Endothelial cell of umbilical vein (primary cell): ENCODE measurements at regions not wholly inside any gene's neighbourhood (a gene's known extent, or its start where the extent isn't known, plus 50 kb on each side); places are given as distances from the start of the nearest gene placed in this dataset.

ENCODE experiments used
- BruUV-seq: library from RNA; stranded (reverse); fragments of 400-500 nt; replicated peaks from 2 replicates; lab custom pipeline; 2021; lab: Mats Ljungman, UMichigan
- CTCF ChIA-PET: fragments of 300-600, 350-600 bp; sonication (Branson Sonifier 250); formaldehyde crosslinking; loops from one replicate; lab custom pipeline; 2021; ENCODE audit warnings: antibody characterized with exemption, inconsistent platforms; lab: Charles Lee
- POLR2A ChIA-PET: fragments of 300-600, 350-600 bp; sonication (Branson Sonifier 250); formaldehyde crosslinking; loops from one replicate; lab custom pipeline; 2021; ENCODE audit warnings: antibody characterized with exemption, inconsistent platforms; lab: Charles Lee
- DNase-seq: peaks from one replicate; pipeline ENCODE4 v3.0.0-alpha.2; 2011; ENCODE audit warnings: low read depth, low spot score
- FAIRE-seq: peaks from 2 replicates; lab custom pipeline; 2011; peaks lifted over from hg19 to GRCh38; lab: Jason Lieb, UNC
- H2AFZ ChIP-seq: 2 replicates; pipeline ENCODE4 v1.6.0; 2012; ENCODE audit warnings: low read depth, low read length, control low read depth, inconsistent platforms
- H3K27ac ChIP-seq: 2 replicates; pipeline ENCODE4 v1.5.1; 2011; ENCODE audit warnings: low read depth, mild to moderate bottlenecking, control low read depth, low read length, moderate library complexity; ENCODE audit not compliant: insufficient read depth
- H3K27me3 ChIP-seq, 2 experiments: 2 replicates each; pipeline versions ENCODE4 v1.6.0 to v1.6.1; 2011; ENCODE audit warnings: low read length in 2 of 2, mixed read lengths in 1 of 2; ENCODE audit not compliant: control insufficient read depth in 2 of 2, insufficient read depth in 2 of 2
- H3K36me3 ChIP-seq, 2 experiments: 2 replicates in 1 of 2; 3 replicates in 1 of 2; pipeline ENCODE4 v1.5.1; 2011; ENCODE audit warnings: low read length in 2 of 2, mild to moderate bottlenecking in 1 of 2, moderate library complexity in 1 of 2; ENCODE audit not compliant: control insufficient read depth in 2 of 2, insufficient read depth in 2 of 2; ENCODE audit errors: extremely low read depth in 1 of 2
- H3K4me1 ChIP-seq: 3 replicates; pipeline ENCODE4 v1.5.1; 2011; ENCODE audit warnings: mild to moderate bottlenecking, low read length; ENCODE audit not compliant: control insufficient read depth, insufficient read depth; ENCODE audit errors: extremely low read depth
- H3K4me2 ChIP-seq: 2 replicates; pipeline ENCODE4 v1.6.1; 2011; ENCODE audit warnings: low read length, control low read depth, mixed read lengths; ENCODE audit not compliant: insufficient read depth
- H3K4me3 ChIP-seq, 3 experiments: fragments of 200-600 bp in 1 of 3; sonication (generic), shearing (Covaris generic) in 1 of 3; replicated peaks in 1 of 3; 2 replicates each; pipeline ENCODE4 v1.5.1; 2011 to 2016; ENCODE audit warnings: control low read depth in 3 of 3, low read length in 3 of 3, mild to moderate bottlenecking in 2 of 3, inconsistent platforms in 1 of 3, low read depth in 1 of 3, moderate library complexity in 1 of 3; ENCODE audit not compliant: insufficient read depth in 1 of 3
- H3K79me2 ChIP-seq: 2 replicates; pipeline ENCODE4 v1.6.0; 2012; ENCODE audit warnings: low read length, inconsistent platforms; ENCODE audit not compliant: control insufficient read depth, insufficient read depth
- H3K9ac ChIP-seq: replicated peaks from 2 replicates; pipeline ENCODE3; 2011; ENCODE audit warnings: low read length, control low read depth; ENCODE audit not compliant: insufficient read depth; ENCODE audit errors: extremely low read depth
- H3K9me1 ChIP-seq: replicated peaks from 3 replicates; pipeline ENCODE4 v1.6.0; 2011; ENCODE audit warnings: mild to moderate bottlenecking, low read length; ENCODE audit not compliant: control insufficient read depth, insufficient read depth; ENCODE audit errors: extremely low read depth
- H3K9me3 ChIP-seq: replicated peaks from 2 replicates; pipeline ENCODE4 v1.5.1; 2012; ENCODE audit warnings: low read length, inconsistent platforms; ENCODE audit not compliant: control insufficient read depth, insufficient read depth
- H4K20me1 ChIP-seq: replicated peaks from 2 replicates; pipeline ENCODE3; 2011; ENCODE audit warnings: mild to moderate bottlenecking, low read length; ENCODE audit not compliant: control insufficient read depth, insufficient read depth; ENCODE audit errors: extremely low read depth
- CTCF ChIP-seq, 2 donors: IDR thresholded peaks; 1 replicate in 1 of 2; 2 replicates in 1 of 2; pipeline ENCODE4 v1.5.1; 2011; ENCODE audit warnings: low read length in 2 of 2, mild to moderate bottlenecking in 2 of 2, moderate library complexity in 2 of 2, control low read depth in 1 of 2, inconsistent platforms in 1 of 2, low read depth in 1 of 2; ENCODE audit not compliant: insufficient read depth in 1 of 2; ENCODE audit errors: extremely low read depth in 1 of 2
- EZH2 ChIP-seq: IDR thresholded peaks from 2 replicates; pipeline ENCODE4 v1.6.1; 2012; ENCODE audit warnings: borderline replicate concordance, low read depth, mild to moderate bottlenecking, moderate library complexity, low read length, inconsistent platforms; ENCODE audit not compliant: severe bottlenecking
- FOS ChIP-seq: IDR thresholded peaks from 2 replicates; pipeline ENCODE4 v1.6.1; 2011; ENCODE audit warnings: mild to moderate bottlenecking, low read length, moderate library complexity, borderline replicate concordance; ENCODE audit not compliant: insufficient read depth
- GATA2 ChIP-seq: IDR thresholded peaks from 2 replicates; pipeline ENCODE4 v1.7.0; 2011; ENCODE audit warnings: low read depth, mild to moderate bottlenecking, moderate library complexity, mixed read lengths, low read length; ENCODE audit not compliant: insufficient read length, insufficient read depth
- JUN ChIP-seq: IDR thresholded peaks from 2 replicates; pipeline ENCODE4 v1.6.1; 2011; ENCODE audit warnings: borderline replicate concordance, low read depth; ENCODE audit not compliant: insufficient read length, insufficient read depth
- MAX ChIP-seq: IDR thresholded peaks from 2 replicates; pipeline ENCODE4 v1.6.1; 2011; ENCODE audit not compliant: insufficient read depth, insufficient read length
- MYC ChIP-seq: IDR thresholded peaks from one replicate; pipeline ENCODE4 v1.6.1; 2011; ENCODE audit warnings: mild to moderate bottlenecking, low read depth, low read length
- POLR2A ChIP-seq: IDR thresholded peaks from 2 replicates; pipeline ENCODE4 v1.6.1; 2012; ENCODE audit warnings: low read depth, mild to moderate bottlenecking, control low read depth, low read length
- POLR2AphosphoS5 ChIP-seq: IDR thresholded peaks from 2 replicates; pipeline ENCODE4 v1.6.1; 2012; ENCODE audit warnings: low read depth, mild to moderate bottlenecking, control low read depth, low read length, moderate library complexity; ENCODE audit not compliant: insufficient read depth
- dilution Hi-C: fragments of 300-500 bp; cut with MboI; formaldehyde crosslinking; loops from one replicate; pipeline ENCODE4 v1.15.0; 2019; ENCODE audit warnings: low sequenced_read_pairs; ENCODE audit not compliant: extremely low pct_ligation_motif_present
- intact Hi-C: fragments of 100-400 bp; cut with micrococcal nuclease; formaldehyde crosslinking; loops from one replicate; pipeline ENCODE4 v1.10.0; 2022

GRCh38 chr10:107970512-107970911 lies 806.0 kb upstream of the SORCS1 start:
- no peak for TF ChIP-seq POLR2A
- no peak for TF ChIP-seq POLR2AphosphoS5
- no peak for TF ChIP-seq MYC
- no peak for TF ChIP-seq JUN
- TF ChIP-seq CTCF (IDR thresholded peaks at IDR 0.05; ENCODE audit: extremely low read depth in 1 of 2, insufficient read depth in 1 of 2, low read depth in 1 of 2, low read length in 2 of 2): no peak
- no peak for TF ChIP-seq EZH2
- no peak for TF ChIP-seq FOS
- TF ChIP-seq GATA2: no peak
- no peak for TF ChIP-seq MAX

More at GRCh38 chr10:107970512-107970911, 806.0 kb upstream of the SORCS1 start:
- no peak overlapping the region for H3K4me2 ChIP-seq
- no peaks in the 10 kb centered on the region for H3K27me3 ChIP-seq
- no peaks in the 10 kb centered on the region for H3K79me2 ChIP-seq
- POLR2A ChIA-PET: no interaction called here
- no TSS peak for BruUV-seq
- FAIRE-seq: no peak
- no peak overlapping the region for H3K27ac ChIP-seq
- H3K4me1 ChIP-seq: no peaks in the 10 kb centered on the region
- dilution Hi-C loops (no loop called here), intact Hi-C loops (no loop called here)
- CTCF ChIA-PET: no interaction called here
- peaks cover 3% of the 10 kb centered on the region for H3K9me3 ChIP-seq
- no peaks in the 10 kb centered on the region for H3K9me1 ChIP-seq
- H2AFZ ChIP-seq: no peak overlapping the region
- no peaks in the 10 kb centered on the region for H3K36me3 ChIP-seq
- H3K4me3 ChIP-seq: no peak overlapping the region
- H4K20me1 ChIP-seq: no peaks in the 10 kb centered on the region
- DNase-seq: no peak
- H3K9ac ChIP-seq: no peak overlapping the region
